ENCODE measurements at regions not wholly inside any gene's neighbourhood (a gene's known extent, or its start where the extent isn't known, plus 50 kb on each side); places are given as distances from the start of the nearest gene placed in this dataset.
"Not testable (repeated sequence)": the region's sequence is repeated elsewhere in the genome, so short reads cannot be mapped to it uniquely, and the experiment has no call there.

- Histone ChIP-seq H3K4me1 (no peaks in the 10 kb centered on the region), H3K27me3 (replicated peaks in 1 of 7) (peaks cover 0 to 5% (median 0%) of the 10 kb centered on the region in 7 donors), H3K9me3 (peaks cover 0 to 11% (median 2%) of the 10 kb centered on the region in 8 donors), H3K4me3 (no peak overlapping the region), H3K27ac (no peak overlapping the region), H3K36me3 (no peaks in the 10 kb centered on the region)
- no peak for DNase-seq
- intact Hi-C loops (cut with DNase I; ENCODE audit: low total_unique reads): loop anchor here (5.0 kb wide), 1 partner anchor 408 kb away; no protein-coding TSS in a partner anchor
- TF ChIP-seq POLR2A (IDR thresholded peaks at IDR 0.05): no peak
- TF ChIP-seq CTCF (IDR thresholded peaks at IDR 0.05 in 8 of 11, conservative IDR thresholded peaks at IDR 0.05 in 3 of 11): no peak
- TF ChIP-seq POLR2AphosphoS5 (IDR thresholded peaks at IDR 0.05): no peak
Measured at GRCh38 chr7:113013761-113014449, 72.7 kb downstream of the GPR85 start.

GRCh38 chr7:113012862-113013261 is 73.8 kb downstream of the GPR85 start:
- H3K27ac ChIP-seq; H3K27me3 ChIP-seq (replicated peaks in 1 of 7); H3K36me3 ChIP-seq; H3K4me1 ChIP-seq; H3K4me3 ChIP-seq; DNase-seq: not testable (repeated sequence)
- 88 to 91% (median 89%) methylated on average over 1 of the region's 1 CpG for WGBS, 5 donors
- intact Hi-C loops (cut with DNase I; ENCODE audit: low total_unique reads): loop anchor here (5.0 kb wide), 1 partner anchor 409 kb away; no protein-coding TSS in a partner anchor
- H3K9me3 ChIP-seq: peaks cover 0 to 13% (median 2%) of the 10 kb centered on the region in 8 donors

GRCh38 chr7:113010377-113010776 is 76.2 kb downstream of the GPR85 start:
- TF ChIP-seq CTCF (IDR thresholded peaks at IDR 0.05 in 8 of 11, conservative IDR thresholded peaks at IDR 0.05 in 3 of 11) (no peak), POLR2A (IDR thresholded peaks at IDR 0.05) (no peak), POLR2AphosphoS5 (IDR thresholded peaks at IDR 0.05) (no peak)
- intact Hi-C loops (cut with DNase I; ENCODE audit: low total_unique reads): loop anchor here (5.0 kb wide), 1 partner anchor 412 kb away; no protein-coding TSS in a partner anchor

GRCh38 chr7:113008755-113009154 is 77.9 kb downstream of the GPR85 start:
- H3K27ac ChIP-seq: no peak overlapping the region
- H3K27me3 ChIP-seq (replicated peaks in 1 of 7): peaks cover 0 to 6% (median 0%) of the 10 kb centered on the region in 7 donors
- 80 to 95% (median 87%) methylated on average over 5 of the region's 5 CpGs for WGBS, 5 donors
- no peak overlapping the region for H3K4me3 ChIP-seq
- H3K9me3 ChIP-seq: peaks cover 0 to 35% (median 12%) of the 10 kb centered on the region in 8 donors
- no peak for DNase-seq
- TF ChIP-seq POLR2A (IDR thresholded peaks at IDR 0.05): no peak
- no peak for TF ChIP-seq POLR2AphosphoS5 (IDR thresholded peaks at IDR 0.05)
- no peak for TF ChIP-seq CTCF (IDR thresholded peaks at IDR 0.05 in 8 of 11, conservative IDR thresholded peaks at IDR 0.05 in 3 of 11)
- no peaks in the 10 kb centered on the region for H3K36me3 ChIP-seq
- intact Hi-C loops (cut with DNase I; ENCODE audit: low total_unique reads): no loop called here
- H3K4me1 ChIP-seq: no peaks in the 10 kb centered on the region

More at GRCh38 chr7:113010377-113010776, 76.2 kb downstream of the GPR85 start:
- Histone ChIP-seq H3K4me3 (no peak overlapping the region), H3K27ac (no peak overlapping the region), H3K36me3 (no peaks in the 10 kb centered on the region), H3K27me3 (replicated peaks in 1 of 7) (peaks cover 0 to 6% (median 0%) of the 10 kb centered on the region in 7 donors), H3K9me3 (peaks cover 0 to 28% (median 12%) of the 10 kb centered on the region in 8 donors), H3K4me1 (no peaks in the 10 kb centered on the region)
- DNase-seq: no peak

Measured in spleen (tissue), 11 donors.